ENCODE measurements at regions not wholly inside any gene's neighbourhood (a gene's known extent, or its start where the extent isn't known, plus 50 kb on each side); places are given as distances from the start of the nearest gene placed in this dataset.

GRCh38 chr7:93029056-93029455 lies 88.7 kb downstream of the SAMD9 start:
- TF ChIP-seq, protein P1, sequence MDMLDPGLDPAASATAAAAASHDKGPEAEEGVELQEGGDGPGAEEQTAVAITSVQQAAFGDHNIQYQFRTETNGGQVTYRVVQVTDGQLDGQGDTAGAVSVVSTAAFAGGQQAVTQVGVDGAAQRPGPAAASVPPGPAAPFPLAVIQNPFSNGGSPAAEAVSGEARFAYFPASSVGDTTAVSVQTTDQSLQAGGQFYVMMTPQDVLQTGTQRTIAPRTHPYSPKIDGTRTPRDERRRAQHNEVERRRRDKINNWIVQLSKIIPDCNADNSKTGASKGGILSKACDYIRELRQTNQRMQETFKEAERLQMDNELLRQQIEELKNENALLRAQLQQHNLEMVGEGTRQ (IDR thresholded peaks at IDR 0.05; ENCODE audit: low read length) = no peak
- no peak for TF ChIP-seq JUN (IDR thresholded peaks at IDR 0.05; ENCODE audit: low read depth, low read length)
- no peak for TF ChIP-seq CBX8 (IDR thresholded peaks at IDR 0.05; ENCODE audit: borderline replicate concordance, low read depth, low read length)
- no peak for TF ChIP-seq MAFK (IDR thresholded peaks at IDR 0.05; ENCODE audit: low read depth, low read length)
- TF ChIP-seq CBX5 (IDR thresholded peaks at IDR 0.05; ENCODE audit: low read depth, low read length) = no peak
- no peak for TF ChIP-seq HDAC6 (IDR thresholded peaks at IDR 0.05; ENCODE audit: low read depth, low read length)
- no peak for TF ChIP-seq POU5F1 (IDR thresholded peaks at IDR 0.05; ENCODE audit: low read depth, low read length)
- no peak for TF ChIP-seq SP2 (IDR thresholded peaks at IDR 0.05; ENCODE audit: low read length)
- no peak for TF ChIP-seq YY1 (IDR thresholded peaks at IDR 0.05; ENCODE audit: low read depth, low read length)
- no peak for TF ChIP-seq CHD2 (IDR thresholded peaks at IDR 0.05; ENCODE audit: low read length)
- no peak overlapping the region for H4K91ac ChIP-seq (replicated peaks; ENCODE audit: insufficient read length, low read length)
- H2BK15ac ChIP-seq (ENCODE audit: low read length) = no peak overlapping the region
- H4K8ac ChIP-seq (ENCODE audit: extremely low read depth, insufficient read depth, low read length) = no peak overlapping the region
- H3K23ac ChIP-seq (ENCODE audit: insufficient read length) = no peak overlapping the region
- H3K9ac ChIP-seq (replicated peaks in 1 of 4; ENCODE audit: extremely low read depth in 1 of 4, low read depth in 3 of 4, low read length in 3 of 4) = no peak overlapping the region
- H3K9me3 ChIP-seq (ENCODE audit: insufficient read depth in 2 of 2, low read depth in 1 of 2, low read length in 1 of 2) = 0 out of 4 replicates have a peak, but pooled peaks cover 0 to 3% of the 10 kb centered on the region in 2 experiments
- no peaks in the 10 kb centered on the region for H3K23me2 ChIP-seq (ENCODE audit: low read depth, low read length)
- no peak overlapping the region for H4K5ac ChIP-seq (ENCODE audit: insufficient read length, low read depth, low read length)
- H3K27ac ChIP-seq (ENCODE audit: low read depth, low read length) = no peak overlapping the region
- no peak overlapping the region for H3K14ac ChIP-seq (ENCODE audit: insufficient read length)
- H3K79me1 ChIP-seq (ENCODE audit: low read depth, low read length) = no peaks in the 10 kb centered on the region
- no peak overlapping the region for H3K18ac ChIP-seq (ENCODE audit: extremely low read depth, low read length)
- H3K4me1 ChIP-seq (replicated peaks in 1 of 4; ENCODE audit: control insufficient read depth in 3 of 4, insufficient read depth in 4 of 4, low read length in 3 of 4) = no peaks in the 10 kb centered on the region
- H3K4me2 ChIP-seq (ENCODE audit: insufficient read depth in 1 of 2, low read depth in 2 of 2, low read length in 2 of 2) = no peak overlapping the region
- FAIRE-seq = no peak
- ChIA-PET CTCF (ENCODE audit: partially characterized antibody) (no interaction called here), POLR2A (ENCODE audit: partially characterized antibody) (no interaction called here)
- H2AK5ac ChIP-seq (ENCODE audit: low read depth, low read length) = no peak overlapping the region
- H2BK20ac ChIP-seq (ENCODE audit: low read length) = no peak overlapping the region
- H3K4me3 ChIP-seq (ENCODE audit: extremely low read depth in 1 of 4, insufficient read depth in 2 of 4, low read depth in 3 of 4, low read length in 4 of 4) = no peak overlapping the region
- no peak overlapping the region for H2BK120ac ChIP-seq (replicated peaks; ENCODE audit: low read depth, low read length)
- no peaks in the 10 kb centered on the region for H4K20me1 ChIP-seq (replicated peaks in 1 of 2; ENCODE audit: control insufficient read depth in 1 of 2, insufficient read depth in 2 of 2, low read length in 2 of 2)
- H3K4ac ChIP-seq (replicated peaks; ENCODE audit: insufficient read length, low read depth, low read length) = no peak overlapping the region
- no peak overlapping the region; the same call in 1 of the 2 replicates for H2BK12ac ChIP-seq (ENCODE audit: low read depth, low read length)
- no peak overlapping the region for H2BK5ac ChIP-seq (ENCODE audit: low read depth, low read length)
- 88% methylated on average over 7 of the region's 7 CpGs; no CpG with 5 or more reads in 1 of the 2 experiments for WGBS, 2 experiments (ENCODE audit: extremely low coverage in 1 of 2, insufficient coverage in 1 of 2, insufficient read length in 1 of 2, insufficient replicate concordance in 2 of 2, low coverage in 1 of 2, low lambda C conversion rate in 2 of 2, missing lambda C conversion rate in 1 of 2)
- no peak for DNase-seq (ENCODE audit: low read depth in 1 of 2, low spot score in 2 of 2)
- H3K79me2 ChIP-seq (ENCODE audit: control insufficient read depth in 1 of 2, insufficient read depth in 2 of 2, low read length in 2 of 2) = no peaks in the 10 kb centered on the region
- H3K36me3 ChIP-seq (ENCODE audit: control insufficient read depth in 2 of 4, insufficient read depth in 4 of 4, low read length in 3 of 4) = no peaks in the 10 kb centered on the region
- H2AFZ ChIP-seq (ENCODE audit: low read length) = no peak overlapping the region
- H3K27me3 ChIP-seq (replicated peaks in 1 of 4; ENCODE audit: control insufficient read depth in 3 of 4, extremely low read depth in 1 of 4, insufficient read depth in 3 of 4, low read length in 3 of 4) = no peaks in the 10 kb centered on the region
- no peak overlapping the region for H3K56ac ChIP-seq (replicated peaks; ENCODE audit: insufficient read length, low read depth, low read length)
